ENCODE measurements at regions not wholly inside any gene's neighbourhood (a gene's known extent, or its start where the extent isn't known, plus 50 kb on each side); places are given as distances from the start of the nearest gene placed in this dataset.

DNA sequence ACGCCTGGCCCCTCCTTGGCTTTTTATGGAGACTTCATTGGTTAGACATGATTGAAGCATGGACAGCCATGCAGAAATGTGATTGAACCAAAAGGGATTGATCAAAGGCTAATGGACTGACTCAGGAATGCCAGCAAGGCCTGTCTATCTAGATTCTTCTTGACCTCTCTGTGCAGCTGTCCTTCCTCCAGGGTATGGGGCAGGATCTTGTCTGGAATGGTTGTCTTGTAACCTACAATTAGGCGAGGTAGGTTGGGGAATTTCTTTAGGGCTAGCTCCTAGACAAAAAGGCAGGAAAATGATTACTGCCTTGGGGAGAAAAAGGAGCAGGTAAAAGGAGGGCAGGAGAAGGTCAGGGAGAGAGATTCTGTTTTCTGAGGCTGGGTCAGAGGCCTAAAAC, 59.6 kb upstream of the INCENP start:
- H3K4me3 ChIP-seq (ENCODE audit: low read depth, low read length): no peak overlapping the region
- TF ChIP-seq, protein P1, sequence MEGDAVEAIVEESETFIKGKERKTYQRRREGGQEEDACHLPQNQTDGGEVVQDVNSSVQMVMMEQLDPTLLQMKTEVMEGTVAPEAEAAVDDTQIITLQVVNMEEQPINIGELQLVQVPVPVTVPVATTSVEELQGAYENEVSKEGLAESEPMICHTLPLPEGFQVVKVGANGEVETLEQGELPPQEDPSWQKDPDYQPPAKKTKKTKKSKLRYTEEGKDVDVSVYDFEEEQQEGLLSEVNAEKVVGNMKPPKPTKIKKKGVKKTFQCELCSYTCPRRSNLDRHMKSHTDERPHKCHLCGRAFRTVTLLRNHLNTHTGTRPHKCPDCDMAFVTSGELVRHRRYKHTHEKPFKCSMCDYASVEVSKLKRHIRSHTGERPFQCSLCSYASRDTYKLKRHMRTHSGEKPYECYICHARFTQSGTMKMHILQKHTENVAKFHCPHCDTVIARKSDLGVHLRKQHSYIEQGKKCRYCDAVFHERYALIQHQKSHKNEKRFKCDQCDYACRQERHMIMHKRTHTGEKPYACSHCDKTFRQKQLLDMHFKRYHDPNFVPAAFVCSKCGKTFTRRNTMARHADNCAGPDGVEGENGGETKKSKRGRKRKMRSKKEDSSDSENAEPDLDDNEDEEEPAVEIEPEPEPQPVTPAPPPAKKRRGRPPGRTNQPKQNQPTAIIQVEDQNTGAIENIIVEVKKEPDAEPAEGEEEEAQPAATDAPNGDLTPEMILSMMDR (IDR thresholded peaks at IDR 0.05; ENCODE audit: insufficient read depth, low read depth, low read length): no peak
- no peak for DNase-seq (ENCODE audit: low read depth)

DNA sequence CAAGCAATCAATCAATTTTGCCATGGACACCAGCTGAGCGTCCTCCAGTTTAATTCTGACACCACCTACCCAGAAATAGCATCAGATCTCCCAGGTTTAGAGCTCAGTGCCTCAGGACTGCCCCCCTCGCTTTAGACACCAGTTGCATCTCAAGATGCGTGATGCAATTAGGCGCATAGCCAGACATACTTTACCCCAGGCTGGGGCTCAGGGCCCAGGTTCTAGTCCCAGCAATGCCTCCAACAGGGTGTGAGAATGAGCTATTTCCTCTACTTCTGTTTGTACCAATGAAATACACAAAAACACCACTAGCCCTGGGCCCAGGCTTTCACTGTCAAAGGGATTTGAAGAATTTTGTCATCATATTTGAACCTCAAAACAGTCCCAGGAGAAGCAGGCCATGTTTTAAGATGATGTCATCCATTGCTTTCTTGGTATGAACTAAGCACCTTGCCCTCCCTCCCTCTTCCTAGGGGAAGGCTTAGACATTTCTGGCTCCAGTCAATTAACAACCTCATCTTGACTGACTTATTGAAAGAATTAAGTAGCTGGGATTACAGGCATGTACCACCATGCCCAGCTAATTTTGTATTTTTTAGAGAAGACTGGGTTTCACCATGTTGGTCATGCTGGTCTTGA, 61.5 kb upstream of the INCENP start:
- TF ChIP-seq, protein P1 (IDR thresholded peaks at IDR 0.05; ENCODE audit: insufficient read depth, low read depth, low read length): no peak
- no peak for DNase-seq (ENCODE audit: low read depth)
- H3K4me3 ChIP-seq (ENCODE audit: low read depth, low read length): no peak overlapping the region

DNA sequence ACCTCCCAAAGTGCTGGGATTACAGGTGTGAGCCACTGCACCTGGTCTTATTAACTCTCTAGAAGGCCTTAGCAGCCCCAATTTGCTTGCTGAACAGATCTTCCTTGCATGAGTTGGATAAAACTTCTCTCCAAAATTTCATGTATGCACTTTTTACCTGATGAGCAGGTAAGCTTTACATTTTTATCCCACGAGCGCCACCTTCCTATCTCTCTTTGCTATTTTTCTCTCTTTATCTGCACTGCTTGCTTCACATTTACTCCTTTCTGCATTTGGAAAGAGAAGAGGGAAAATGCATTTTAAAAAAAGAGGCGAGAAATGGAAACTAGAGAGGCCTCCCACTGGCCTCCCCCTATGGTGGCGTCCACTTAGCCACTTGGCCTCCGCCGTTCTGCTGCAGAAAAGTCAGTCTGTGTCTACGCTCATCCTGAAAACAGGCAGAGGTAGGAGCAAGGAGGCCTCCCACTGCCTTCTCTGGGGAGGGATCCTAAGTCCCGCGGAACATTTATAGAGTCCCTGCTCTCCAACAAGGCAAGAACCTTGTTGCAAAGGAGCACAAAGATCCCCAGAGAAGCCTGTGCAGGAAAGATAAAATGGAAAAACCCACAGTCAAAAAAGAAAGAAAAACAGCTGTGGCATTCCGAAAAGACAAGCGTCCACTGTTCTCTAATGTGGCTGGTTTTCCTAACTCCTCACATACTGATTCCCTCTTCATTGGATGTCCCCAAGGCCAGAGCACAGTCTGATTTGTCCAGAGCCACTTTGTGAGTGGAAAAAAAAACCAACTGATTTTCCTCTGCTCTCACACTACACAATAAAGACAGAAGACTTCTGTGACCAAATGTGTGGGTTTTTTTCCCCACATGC, 62.2 kb upstream of the INCENP start:
- no peak overlapping the region for H3K4me3 ChIP-seq (ENCODE audit: low read depth, low read length)
- DNase-seq (ENCODE audit: low read depth): no peak
- TF ChIP-seq, protein P1 (IDR thresholded peaks at IDR 0.05; ENCODE audit: insufficient read depth, low read depth, low read length): no peak

DNA sequence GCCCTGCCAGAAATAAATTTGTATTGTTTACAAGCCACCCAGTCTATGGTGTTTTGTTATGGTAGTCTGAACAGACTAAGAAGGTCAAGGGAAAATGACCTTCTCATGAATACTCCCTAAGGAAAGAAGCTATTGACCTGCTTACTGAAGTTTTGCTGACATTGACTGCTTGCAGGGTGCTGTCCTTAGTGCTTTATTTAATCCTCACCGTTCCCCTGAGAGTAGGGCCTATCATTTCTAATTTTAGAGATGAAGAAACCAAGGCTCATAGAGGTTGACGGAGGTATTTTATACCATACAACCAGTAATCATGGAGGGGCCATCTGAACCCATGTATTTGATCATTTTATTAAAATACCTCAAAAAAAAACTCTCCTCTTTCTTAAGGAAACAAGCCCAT, 66.7 kb upstream of the INCENP start:
- DNase-seq (ENCODE audit: low read depth): no peak
- TF ChIP-seq, protein P1 (IDR thresholded peaks at IDR 0.05; ENCODE audit: insufficient read depth, low read depth, low read length): no peak
- no peak overlapping the region for H3K4me3 ChIP-seq (ENCODE audit: low read depth, low read length)

DNA sequence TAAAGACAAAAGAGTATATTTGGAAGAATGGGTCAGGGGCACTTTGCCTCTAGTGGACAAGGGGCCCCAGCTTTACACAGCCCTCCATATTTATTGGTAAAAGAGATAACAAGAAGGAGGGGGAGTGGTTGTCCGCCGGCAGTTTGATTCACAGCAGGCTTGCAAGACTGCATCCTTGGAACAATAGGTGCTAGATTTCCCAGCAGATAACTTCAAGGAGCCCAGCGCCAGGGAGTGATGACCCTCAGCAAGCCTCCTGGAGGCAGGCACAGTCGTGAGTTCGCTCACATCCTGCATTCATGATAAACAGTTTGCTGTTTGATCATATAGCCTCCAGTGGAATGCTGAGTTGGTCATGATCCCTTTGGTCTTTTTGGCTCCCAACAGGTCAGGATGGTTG, 67.8 kb upstream of the INCENP start:
- TF ChIP-seq, protein P1 (IDR thresholded peaks at IDR 0.05; ENCODE audit: insufficient read depth, low read depth, low read length): no peak
- H3K4me3 ChIP-seq (ENCODE audit: low read depth, low read length): no peak overlapping the region
- DNase-seq (ENCODE audit: low read depth): no peak

DNA sequence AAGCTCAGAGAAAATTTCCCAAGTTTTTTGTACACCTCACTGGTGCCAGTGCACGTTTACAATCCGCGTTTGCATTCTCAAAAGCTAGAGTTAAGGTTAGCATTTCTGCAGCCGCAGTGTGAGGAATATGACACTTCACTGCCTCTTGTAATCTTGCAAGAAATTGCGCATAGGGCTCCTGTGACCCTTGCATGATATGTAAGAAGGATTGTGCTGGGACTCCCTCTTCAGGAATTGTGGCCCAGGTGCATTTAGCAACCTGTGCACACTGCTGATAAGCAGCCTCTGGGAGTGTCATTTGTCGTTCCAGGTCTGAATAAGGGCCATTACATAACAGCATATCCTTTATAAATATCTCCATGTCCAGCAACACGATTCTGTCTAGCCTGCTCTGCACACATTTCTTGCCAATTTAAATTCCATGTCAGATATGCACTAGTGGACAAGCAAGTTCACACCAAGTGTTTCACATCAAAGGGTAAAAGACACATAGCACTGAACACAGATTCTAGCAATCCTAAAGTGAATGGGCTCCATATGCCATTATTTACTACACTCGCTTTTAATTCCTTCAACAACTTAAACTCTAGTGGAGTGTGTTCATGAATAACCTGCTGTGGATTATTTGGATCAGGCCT, 69.2 kb upstream of the INCENP start:
- peak; percentile 45 for DNase-seq (ENCODE audit: low read depth)
- no peak overlapping the region for H3K4me3 ChIP-seq (ENCODE audit: low read depth, low read length)
- TF ChIP-seq, protein P1 (IDR thresholded peaks at IDR 0.05; ENCODE audit: insufficient read depth, low read depth, low read length): peak; percentile 25

Measured in fibroblast of villous mesenchyme (primary cell).